A673 (cell line): ENCODE measurements at regions not wholly inside any gene's neighbourhood (a gene's known extent, or its start where the extent isn't known, plus 50 kb on each side); places are given as distances from the start of the nearest gene placed in this dataset.

ENCODE experiments used
- BruUV-seq: library from RNA; stranded (reverse); fragments of 400-500 nt; replicated peaks from 2 replicates; lab custom pipeline; 2021; lab: Mats Ljungman, UMichigan
- CTCF ChIA-PET: fragments of 300-600 bp; sonication (Branson Sonifier 250); formaldehyde crosslinking; loops from one replicate; lab custom pipeline; 2022; ENCODE audit warnings: antibody characterized with exemption; lab: Charles Lee
- POLR2A ChIA-PET: fragments of 300-600 bp; sonication (Branson Sonifier 250); formaldehyde crosslinking; loops from one replicate; lab custom pipeline; 2022; ENCODE audit warnings: antibody characterized with exemption; ENCODE audit not compliant: low non-redundant PET; lab: Charles Lee
- DNase-seq: peaks from one replicate; pipeline ENCODE4 v3.0.0-alpha.2; 2015; ENCODE audit warnings: low spot score
- H3K27ac ChIP-seq: fragments of 200-600 bp; sonication (generic); 2 replicates; pipeline ENCODE4 v1.5.1; 2016; ENCODE audit warnings: mixed run types, low read depth, mild to moderate bottlenecking, mixed read lengths, antibody characterized with exemption, low read length; ENCODE audit not compliant: poor library complexity, severe bottlenecking
- H3K27me3 ChIP-seq: fragments of 200-600 bp; sonication (generic); replicated peaks from 2 replicates; pipeline ENCODE4 v1.6.1; 2017; ENCODE audit warnings: mixed run types, low read depth, mild to moderate bottlenecking, mixed read lengths, antibody characterized with exemption, low read length; ENCODE audit not compliant: insufficient read depth, poor library complexity
- H3K36me3 ChIP-seq: fragments of 200-600 bp; sonication (generic); 2 replicates; pipeline ENCODE4 v1.6.1; 2016; ENCODE audit warnings: mixed run types, mild to moderate bottlenecking, mixed read lengths, antibody characterized with exemption, low read length; ENCODE audit not compliant: insufficient read depth, poor library complexity, severe bottlenecking
- H3K4me1 ChIP-seq: fragments of 200-600 bp; sonication (generic); 2 replicates; pipeline ENCODE4 v1.6.1; 2017; ENCODE audit warnings: mixed run types, mild to moderate bottlenecking, mixed read lengths, antibody characterized with exemption, low read length; ENCODE audit not compliant: insufficient read depth, poor library complexity, severe bottlenecking
- H3K4me3 ChIP-seq: fragments of 200-600 bp; sonication (generic); 2 replicates; pipeline ENCODE4 v1.5.1; 2016; ENCODE audit warnings: low read depth, mixed run types, mild to moderate bottlenecking, mixed read lengths, low read length; ENCODE audit not compliant: poor library complexity, severe bottlenecking
- H3K9me3 ChIP-seq: fragments of 200-600 bp; sonication (generic); 2 replicates; pipeline ENCODE4 v1.6.1; 2016; ENCODE audit warnings: mixed run types, low read depth, mild to moderate bottlenecking, mixed read lengths, antibody characterized with exemption, low read length; ENCODE audit not compliant: poor library complexity, severe bottlenecking
- EZH2 ChIP-seq: fragments of 200-600 bp; sonication (generic); IDR thresholded peaks from 2 replicates; pipeline ENCODE4 v1.6.1; 2017; ENCODE audit warnings: borderline replicate concordance, low read depth, mild to moderate bottlenecking, mixed read lengths, antibody characterized with exemption, low read length; ENCODE audit not compliant: poor library complexity, severe bottlenecking
- intact Hi-C: fragments of 100-400 bp; cut with micrococcal nuclease; formaldehyde crosslinking; loops from one replicate; pipeline ENCODE4 v1.10.0; 2022; ENCODE audit not compliant: unreplicated experiment
- TF ChIP-seq, protein P1 (sequence below): fragments of 300-800, 200-600 bp; sonication (generic); conservative IDR thresholded peaks from 2 replicates; pipeline ENCODE4 v1.5.1; 2017; ENCODE audit warnings: low read depth, mild to moderate bottlenecking, antibody characterized with exemption, low read length, moderate library complexity, mixed read lengths

DNA sequence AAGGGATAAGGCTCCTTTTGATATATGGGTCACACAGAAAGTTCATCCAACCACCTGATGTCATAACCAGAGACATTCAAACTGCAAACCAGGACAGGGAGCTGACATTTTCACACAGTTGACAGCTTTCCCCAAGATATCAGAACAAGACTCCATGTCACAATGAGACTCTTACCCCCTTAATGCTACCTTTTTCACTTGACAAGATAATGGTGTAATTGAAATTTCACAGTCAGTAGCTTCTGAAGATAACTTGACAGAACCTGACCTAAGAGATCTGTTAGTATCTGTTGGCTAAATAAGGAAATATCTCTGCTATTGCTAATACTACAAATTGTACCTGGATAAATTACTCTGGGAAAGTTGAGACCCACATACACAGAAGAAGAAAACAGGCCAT lies 187.3 kb downstream of the C12orf50 start:
- H3K4me3 ChIP-seq: no peak overlapping the region
- TF ChIP-seq, protein P1, sequence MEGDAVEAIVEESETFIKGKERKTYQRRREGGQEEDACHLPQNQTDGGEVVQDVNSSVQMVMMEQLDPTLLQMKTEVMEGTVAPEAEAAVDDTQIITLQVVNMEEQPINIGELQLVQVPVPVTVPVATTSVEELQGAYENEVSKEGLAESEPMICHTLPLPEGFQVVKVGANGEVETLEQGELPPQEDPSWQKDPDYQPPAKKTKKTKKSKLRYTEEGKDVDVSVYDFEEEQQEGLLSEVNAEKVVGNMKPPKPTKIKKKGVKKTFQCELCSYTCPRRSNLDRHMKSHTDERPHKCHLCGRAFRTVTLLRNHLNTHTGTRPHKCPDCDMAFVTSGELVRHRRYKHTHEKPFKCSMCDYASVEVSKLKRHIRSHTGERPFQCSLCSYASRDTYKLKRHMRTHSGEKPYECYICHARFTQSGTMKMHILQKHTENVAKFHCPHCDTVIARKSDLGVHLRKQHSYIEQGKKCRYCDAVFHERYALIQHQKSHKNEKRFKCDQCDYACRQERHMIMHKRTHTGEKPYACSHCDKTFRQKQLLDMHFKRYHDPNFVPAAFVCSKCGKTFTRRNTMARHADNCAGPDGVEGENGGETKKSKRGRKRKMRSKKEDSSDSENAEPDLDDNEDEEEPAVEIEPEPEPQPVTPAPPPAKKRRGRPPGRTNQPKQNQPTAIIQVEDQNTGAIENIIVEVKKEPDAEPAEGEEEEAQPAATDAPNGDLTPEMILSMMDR: no peak
- no peak for TF ChIP-seq EZH2
- no peaks in the 10 kb centered on the region for H3K4me1 ChIP-seq
- ChIA-PET POLR2A (no interaction called here), CTCF (no interaction called here)
- no peak for DNase-seq
- no TSS peak for BruUV-seq
- intact Hi-C loops: loop anchor here (10.0 kb wide), 2 partner anchors 457 to 1917 kb away; no protein-coding TSS in a partner anchor
- no peak overlapping the region for H3K27ac ChIP-seq
- no peaks in the 10 kb centered on the region for H3K27me3 ChIP-seq
- H3K9me3 ChIP-seq: no peaks in the 10 kb centered on the region
- no peaks in the 10 kb centered on the region for H3K36me3 ChIP-seq

- no TSS peak for BruUV-seq
- peaks cover 10% of the 10 kb centered on the region for H3K4me1 ChIP-seq
- H3K27me3 ChIP-seq: no peaks in the 10 kb centered on the region
- TF ChIP-seq EZH2: no peak
- TF ChIP-seq, protein P1: no peak
- intact Hi-C loops: no loop called here
- ChIA-PET CTCF (no interaction called here), POLR2A (no interaction called here)
- peak; percentile 52 for DNase-seq
- no peaks in the 10 kb centered on the region for H3K36me3 ChIP-seq
- no peak overlapping the region for H3K27ac ChIP-seq
- no peaks in the 10 kb centered on the region for H3K9me3 ChIP-seq
- H3K4me3 ChIP-seq: no peak overlapping the region
Observed at GRCh38 chr12:87836190-87836589, 193.0 kb downstream of the C12orf50 start.

DNA sequence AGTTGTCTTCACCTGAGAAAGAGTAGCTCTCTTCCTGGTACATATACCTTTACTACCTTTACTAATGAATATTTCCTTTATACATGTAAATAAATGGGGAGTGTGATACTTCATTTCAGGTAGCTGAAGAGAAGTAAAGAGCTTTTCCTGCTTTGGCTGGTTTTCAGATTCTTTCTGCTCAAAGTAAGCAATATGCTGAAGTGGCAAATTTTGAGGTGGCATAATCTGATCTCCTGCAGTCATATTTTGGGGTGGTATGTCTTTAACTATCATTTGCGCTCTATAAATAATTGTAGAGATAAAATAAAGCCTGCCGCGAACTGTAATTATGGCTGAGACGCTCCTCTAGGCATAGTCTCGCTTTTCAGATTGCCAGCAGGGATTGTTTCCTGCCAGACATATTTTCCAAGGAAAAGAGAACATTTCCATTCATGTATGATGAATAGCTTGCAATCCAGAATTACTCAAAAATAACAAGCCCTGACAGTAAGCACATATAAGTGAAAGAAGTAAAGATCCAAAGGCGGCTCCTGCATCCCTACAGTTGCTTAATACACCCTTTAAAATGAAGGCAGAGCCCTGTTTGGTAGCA lies 200.7 kb downstream of the C12orf50 start:
- no peak overlapping the region for H3K27ac ChIP-seq

More for the DNA sequence above, 200.7 kb downstream of the C12orf50 start:
- no peaks in the 10 kb centered on the region for H3K4me1 ChIP-seq
- CTCF ChIA-PET: no interaction called here
- BruUV-seq: no TSS peak
- POLR2A ChIA-PET: no interaction called here
- H3K36me3 ChIP-seq: no peaks in the 10 kb centered on the region
- DNase-seq: peak; percentile 23
- H3K9me3 ChIP-seq: no peaks in the 10 kb centered on the region
- H3K27me3 ChIP-seq: no peaks in the 10 kb centered on the region
- H3K4me3 ChIP-seq: no peak overlapping the region
- intact Hi-C loops: no loop called here
- TF ChIP-seq EZH2: no peak
- TF ChIP-seq, protein P1: no peak
